GM23338 (cell line): ENCODE measurements at regions not wholly inside any gene's neighbourhood (a gene's known extent, or its start where the extent isn't known, plus 50 kb on each side); places are given as distances from the start of the nearest gene placed in this dataset.

Experiments used
- ATAC-seq: fragments of 200-7000 bp; cut with Tn5 transposase; 3 replicates; pipeline ENCODE4 v1.9.1; 2020
- DNase-seq: peaks from one replicate; pipeline ENCODE4 v3.0.0-alpha.2; 2015; ENCODE audit warnings: low spot score
- H2AFZ ChIP-seq: fragments of 200-600 bp; sonication (generic); 2 replicates; pipeline ENCODE4 v1.8.0; 2016; ENCODE audit warnings: antibody characterized with exemption, mild to moderate bottlenecking, moderate library complexity
- H3F3A ChIP-seq: fragments of 200-600 bp; sonication (generic); replicated peaks from 2 replicates; pipeline ENCODE4 v1.8.0; 2017; ENCODE audit warnings: antibody characterized with exemption, mixed run types, low read depth
- H3K27ac ChIP-seq: fragments of 200-600 bp; sonication (generic); 2 replicates; pipeline ENCODE4 v1.6.1; 2016; ENCODE audit warnings: low read depth
- H3K27me3 ChIP-seq: fragments of 200-600 bp; sonication (generic); 2 replicates; pipeline ENCODE4 v1.8.0; 2016; ENCODE audit warnings: mild to moderate bottlenecking, mixed run types, moderate library complexity; ENCODE audit not compliant: insufficient read depth
- H3K36me3 ChIP-seq: fragments of 200-600 bp; sonication (generic); 2 replicates; pipeline ENCODE4 v1.8.0; 2016; ENCODE audit warnings: mild to moderate bottlenecking; ENCODE audit not compliant: insufficient read depth
- H3K4me1 ChIP-seq: fragments of 200-600 bp; sonication (generic); 2 replicates; pipeline ENCODE4 v1.8.0; 2016; ENCODE audit warnings: mild to moderate bottlenecking, moderate library complexity; ENCODE audit not compliant: insufficient read depth
- H3K4me2 ChIP-seq: fragments of 200-600 bp; sonication (generic); 2 replicates; pipeline ENCODE4 v1.7.1; 2017; ENCODE audit warnings: mixed run types
- H3K4me3 ChIP-seq: fragments of 200-600 bp; sonication (generic); 2 replicates; pipeline ENCODE4 v1.6.1; 2016; ENCODE audit warnings: mixed run types
- H3K79me2 ChIP-seq: fragments of 200-600 bp; sonication (generic); replicated peaks from 2 replicates; pipeline ENCODE4 v1.8.0; 2017; ENCODE audit warnings: mild to moderate bottlenecking; ENCODE audit not compliant: insufficient read depth
- H3K9me2 ChIP-seq: fragments of 200-600 bp; sonication (generic); 2 replicates; pipeline ENCODE4 v1.8.0; 2017; ENCODE audit not compliant: insufficient read depth
- H4K20me1 ChIP-seq: fragments of 200-600 bp; sonication (generic); replicated peaks from 2 replicates; pipeline ENCODE4 v1.8.0; 2017; ENCODE audit warnings: mild to moderate bottlenecking; ENCODE audit not compliant: insufficient read depth
- H3K27ac Mint-ChIP-seq: 2 replicates; pipeline ENCODE4 v1.8.0; 2020; ENCODE audit warnings: inconsistent platforms, mild to moderate bottlenecking, moderate library complexity, mixed read lengths
- H3K27me3 Mint-ChIP-seq: 3 replicates; pipeline ENCODE4 v1.8.0; 2022; ENCODE audit warnings: low read depth, mild to moderate bottlenecking, moderate library complexity, mixed read lengths, inconsistent platforms; ENCODE audit not compliant: insufficient read depth, poor library complexity
- H3K36me3 Mint-ChIP-seq: 3 replicates; pipeline ENCODE4 v1.8.0; 2021; ENCODE audit warnings: low read depth, mild to moderate bottlenecking, inconsistent platforms, moderate library complexity, mixed read lengths
- H3K4me1 Mint-ChIP-seq: 3 replicates; pipeline ENCODE4 v1.8.0; 2020; ENCODE audit warnings: mild to moderate bottlenecking, inconsistent platforms, mixed read lengths
- H3K4me3 Mint-ChIP-seq: 3 replicates; pipeline ENCODE4 v1.8.0; 2021; ENCODE audit warnings: moderate library complexity, mild to moderate bottlenecking, inconsistent platforms, mixed read lengths
- H3K9me3 Mint-ChIP-seq: 3 replicates; pipeline ENCODE4 v1.8.0; 2020; ENCODE audit warnings: moderate library complexity, mild to moderate bottlenecking, inconsistent platforms, mixed read lengths
- CREB1 ChIP-seq: fragments of 250-450 bp; sonication (Bioruptor Pico); IDR thresholded peaks from 2 replicates; pipeline ENCODE4 v1.5.0; 2020; ENCODE audit warnings: low read depth, mild to moderate bottlenecking, moderate library complexity
- EZH2 ChIP-seq: fragments of 200-600 bp; sonication (generic); IDR thresholded peaks from one replicate; pipeline ENCODE4 v1.8.0; 2017; ENCODE audit warnings: antibody characterized with exemption, mild to moderate bottlenecking, low read depth; ENCODE audit not compliant: unreplicated experiment
- EZH2phosphoT487 ChIP-seq: fragments of 200-600 bp; sonication (generic); IDR thresholded peaks from one replicate; pipeline ENCODE4 v1.8.1; 2018; ENCODE audit warnings: antibody characterized with exemption; ENCODE audit not compliant: unreplicated experiment
- JUNB ChIP-seq: IDR thresholded peaks from one replicate; pipeline ENCODE4 v1.6.1; 2016; ENCODE audit warnings: antibody characterized with exemption; ENCODE audit not compliant: unreplicated experiment
- NANOG ChIP-seq: IDR thresholded peaks from 2 replicates; pipeline ENCODE4 v1.6.1; 2016; ENCODE audit warnings: antibody characterized with exemption, borderline replicate concordance
- POLR2AphosphoS5 ChIP-seq: IDR thresholded peaks from 2 replicates; pipeline ENCODE4 v1.6.1; 2016; ENCODE audit warnings: antibody characterized with exemption, low read depth
- ZNF114 ChIP-seq: fragments of 250-450 bp; sonication (Bioruptor Pico); IDR thresholded peaks from 2 replicates; pipeline ENCODE4 v1.5.0; 2020; ENCODE audit warnings: mild to moderate bottlenecking, moderate library complexity
- ZNF331 ChIP-seq: fragments of 250-450 bp; sonication (Bioruptor Pico); IDR thresholded peaks from 2 replicates; pipeline ENCODE4 v1.5.0; 2020; ENCODE audit warnings: low read depth, mild to moderate bottlenecking, moderate library complexity
- TF ChIP-seq, protein P1 (sequence below), 2 experiments: fragments of 200-600 bp in 1 of 2; sonication (generic) in 1 of 2; conservative IDR thresholded peaks; 2 replicates each; pipeline versions ENCODE4 v1.5.1 to v1.6.1; 2016 to 2017; ENCODE audit warnings: antibody characterized with exemption in 2 of 2, low read depth in 2 of 2, mild to moderate bottlenecking in 2 of 2, moderate library complexity in 1 of 2
- TF ChIP-seq, protein P2 (sequence below): IDR thresholded peaks from one replicate; pipeline ENCODE4 v1.6.1; 2018; ENCODE audit warnings: antibody characterized with exemption; ENCODE audit not compliant: unreplicated experiment
- TF ChIP-seq, protein P3 (sequence below): IDR thresholded peaks from 2 replicates; pipeline ENCODE4 v1.6.1; 2016; ENCODE audit warnings: antibody characterized with exemption

DNA sequence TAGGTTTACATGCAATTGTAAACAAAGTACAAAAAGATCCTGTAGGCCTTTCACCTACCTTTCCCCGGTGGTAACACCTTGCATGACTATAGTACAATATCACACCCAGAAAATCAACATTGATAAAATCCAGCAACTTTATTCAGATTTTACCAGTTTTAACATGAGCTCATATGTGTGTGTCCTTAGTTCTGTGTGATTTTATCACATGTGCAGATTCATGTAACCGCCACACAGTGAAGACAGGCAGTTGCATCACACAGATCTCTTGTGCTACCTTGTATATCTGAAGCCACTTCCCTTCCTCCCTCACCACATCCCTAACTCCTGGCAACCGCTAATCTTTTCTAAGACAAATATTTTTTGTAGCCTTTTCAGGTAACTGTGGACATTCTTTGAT, 183.5 kb upstream of the C2CD4B start (continued):
- TF ChIP-seq, protein P1, sequence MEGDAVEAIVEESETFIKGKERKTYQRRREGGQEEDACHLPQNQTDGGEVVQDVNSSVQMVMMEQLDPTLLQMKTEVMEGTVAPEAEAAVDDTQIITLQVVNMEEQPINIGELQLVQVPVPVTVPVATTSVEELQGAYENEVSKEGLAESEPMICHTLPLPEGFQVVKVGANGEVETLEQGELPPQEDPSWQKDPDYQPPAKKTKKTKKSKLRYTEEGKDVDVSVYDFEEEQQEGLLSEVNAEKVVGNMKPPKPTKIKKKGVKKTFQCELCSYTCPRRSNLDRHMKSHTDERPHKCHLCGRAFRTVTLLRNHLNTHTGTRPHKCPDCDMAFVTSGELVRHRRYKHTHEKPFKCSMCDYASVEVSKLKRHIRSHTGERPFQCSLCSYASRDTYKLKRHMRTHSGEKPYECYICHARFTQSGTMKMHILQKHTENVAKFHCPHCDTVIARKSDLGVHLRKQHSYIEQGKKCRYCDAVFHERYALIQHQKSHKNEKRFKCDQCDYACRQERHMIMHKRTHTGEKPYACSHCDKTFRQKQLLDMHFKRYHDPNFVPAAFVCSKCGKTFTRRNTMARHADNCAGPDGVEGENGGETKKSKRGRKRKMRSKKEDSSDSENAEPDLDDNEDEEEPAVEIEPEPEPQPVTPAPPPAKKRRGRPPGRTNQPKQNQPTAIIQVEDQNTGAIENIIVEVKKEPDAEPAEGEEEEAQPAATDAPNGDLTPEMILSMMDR (conservative IDR thresholded peaks at IDR 0.05; ENCODE audit: low read depth in 2 of 2): no peak
- no peak for TF ChIP-seq EZH2
- TF ChIP-seq, protein P2, sequence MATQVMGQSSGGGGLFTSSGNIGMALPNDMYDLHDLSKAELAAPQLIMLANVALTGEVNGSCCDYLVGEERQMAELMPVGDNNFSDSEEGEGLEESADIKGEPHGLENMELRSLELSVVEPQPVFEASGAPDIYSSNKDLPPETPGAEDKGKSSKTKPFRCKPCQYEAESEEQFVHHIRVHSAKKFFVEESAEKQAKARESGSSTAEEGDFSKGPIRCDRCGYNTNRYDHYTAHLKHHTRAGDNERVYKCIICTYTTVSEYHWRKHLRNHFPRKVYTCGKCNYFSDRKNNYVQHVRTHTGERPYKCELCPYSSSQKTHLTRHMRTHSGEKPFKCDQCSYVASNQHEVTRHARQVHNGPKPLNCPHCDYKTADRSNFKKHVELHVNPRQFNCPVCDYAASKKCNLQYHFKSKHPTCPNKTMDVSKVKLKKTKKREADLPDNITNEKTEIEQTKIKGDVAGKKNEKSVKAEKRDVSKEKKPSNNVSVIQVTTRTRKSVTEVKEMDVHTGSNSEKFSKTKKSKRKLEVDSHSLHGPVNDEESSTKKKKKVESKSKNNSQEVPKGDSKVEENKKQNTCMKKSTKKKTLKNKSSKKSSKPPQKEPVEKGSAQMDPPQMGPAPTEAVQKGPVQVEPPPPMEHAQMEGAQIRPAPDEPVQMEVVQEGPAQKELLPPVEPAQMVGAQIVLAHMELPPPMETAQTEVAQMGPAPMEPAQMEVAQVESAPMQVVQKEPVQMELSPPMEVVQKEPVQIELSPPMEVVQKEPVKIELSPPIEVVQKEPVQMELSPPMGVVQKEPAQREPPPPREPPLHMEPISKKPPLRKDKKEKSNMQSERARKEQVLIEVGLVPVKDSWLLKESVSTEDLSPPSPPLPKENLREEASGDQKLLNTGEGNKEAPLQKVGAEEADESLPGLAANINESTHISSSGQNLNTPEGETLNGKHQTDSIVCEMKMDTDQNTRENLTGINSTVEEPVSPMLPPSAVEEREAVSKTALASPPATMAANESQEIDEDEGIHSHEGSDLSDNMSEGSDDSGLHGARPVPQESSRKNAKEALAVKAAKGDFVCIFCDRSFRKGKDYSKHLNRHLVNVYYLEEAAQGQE: no peak
- no peak for TF ChIP-seq EZH2phosphoT487
- TF ChIP-seq NANOG: no peak
- no peak for TF ChIP-seq CREB1 (CRISPR knock-in tag)
- TF ChIP-seq JUNB: no peak
- no peak for TF ChIP-seq ZNF114

DNA sequence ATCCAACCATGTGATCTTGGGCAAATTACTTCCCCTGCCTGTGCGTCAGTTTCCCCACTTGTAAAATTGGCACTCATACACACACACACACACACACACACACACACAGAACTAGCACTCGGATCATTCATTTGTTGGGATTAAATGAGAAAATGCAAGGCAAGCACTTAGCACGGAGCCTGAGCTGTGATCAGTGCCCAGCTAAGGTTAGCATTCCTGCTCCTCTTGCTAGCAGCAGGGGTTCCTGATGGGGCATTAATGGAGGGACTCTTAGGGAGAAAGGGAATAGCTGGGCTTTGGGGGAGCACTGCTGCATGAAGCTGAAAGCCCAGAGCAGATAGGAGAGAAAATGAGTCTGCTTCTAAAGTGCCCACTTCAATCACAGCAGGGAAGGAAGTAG, 187.7 kb upstream of the C2CD4B start:
- H3K4me3 Mint-ChIP-seq: no peak overlapping the region

More for the DNA sequence above, 187.7 kb upstream of the C2CD4B start:
- no peaks in the 10 kb centered on the region for H3K36me3 Mint-ChIP-seq
- TF ChIP-seq, protein P3, sequence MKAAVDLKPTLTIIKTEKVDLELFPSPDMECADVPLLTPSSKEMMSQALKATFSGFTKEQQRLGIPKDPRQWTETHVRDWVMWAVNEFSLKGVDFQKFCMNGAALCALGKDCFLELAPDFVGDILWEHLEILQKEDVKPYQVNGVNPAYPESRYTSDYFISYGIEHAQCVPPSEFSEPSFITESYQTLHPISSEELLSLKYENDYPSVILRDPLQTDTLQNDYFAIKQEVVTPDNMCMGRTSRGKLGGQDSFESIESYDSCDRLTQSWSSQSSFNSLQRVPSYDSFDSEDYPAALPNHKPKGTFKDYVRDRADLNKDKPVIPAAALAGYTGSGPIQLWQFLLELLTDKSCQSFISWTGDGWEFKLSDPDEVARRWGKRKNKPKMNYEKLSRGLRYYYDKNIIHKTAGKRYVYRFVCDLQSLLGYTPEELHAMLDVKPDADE: no peak
- TF ChIP-seq ZNF331 (CRISPR knock-in tag): no peak
- no peak for TF ChIP-seq NANOG
- no peak for TF ChIP-seq EZH2phosphoT487
- no peak for TF ChIP-seq JUNB
- TF ChIP-seq EZH2: no peak
- TF ChIP-seq POLR2AphosphoS5: no peak
- no peak for TF ChIP-seq CREB1 (CRISPR knock-in tag)
- TF ChIP-seq, protein P2: no peak
- TF ChIP-seq ZNF114: no peak
- Histone ChIP-seq H4K20me1 (no peaks in the 10 kb centered on the region), H2AFZ (no peak overlapping the region), H3K27me3 (no peaks in the 10 kb centered on the region), H3K79me2 (no peaks in the 10 kb centered on the region), H3K27ac (no peak overlapping the region), H3K4me2 (no peak overlapping the region), H3K36me3 (no peaks in the 10 kb centered on the region), H3F3A (no peaks in the 10 kb centered on the region), H3K4me3 (no peak overlapping the region), H3K9me2 (no peaks in the 10 kb centered on the region), H3K4me1 (no peaks in the 10 kb centered on the region)
- peaks cover 11% of the 10 kb centered on the region for H3K27me3 Mint-ChIP-seq
- peak; percentile 39 for ATAC-seq
- no peak for DNase-seq
- H3K4me1 Mint-ChIP-seq: peaks cover 13% of the 10 kb centered on the region; the same call in 2 of the 3 replicates
- no peaks in the 10 kb centered on the region for H3K9me3 Mint-ChIP-seq
- H3K27ac Mint-ChIP-seq: no peak overlapping the region
